LNCAP (cell line): ENCODE measurements at regions not wholly inside any gene's neighbourhood (a gene's known extent, or its start where the extent isn't known, plus 50 kb on each side); places are given as distances from the start of the nearest gene placed in this dataset.

Experiments
- CTCF ChIP-seq: fragments of 450-650 bp; IDR thresholded peaks from 2 replicates; pipeline ENCODE4 v1.5.1; 2017; ENCODE audit warnings: mild to moderate bottlenecking

DNA sequence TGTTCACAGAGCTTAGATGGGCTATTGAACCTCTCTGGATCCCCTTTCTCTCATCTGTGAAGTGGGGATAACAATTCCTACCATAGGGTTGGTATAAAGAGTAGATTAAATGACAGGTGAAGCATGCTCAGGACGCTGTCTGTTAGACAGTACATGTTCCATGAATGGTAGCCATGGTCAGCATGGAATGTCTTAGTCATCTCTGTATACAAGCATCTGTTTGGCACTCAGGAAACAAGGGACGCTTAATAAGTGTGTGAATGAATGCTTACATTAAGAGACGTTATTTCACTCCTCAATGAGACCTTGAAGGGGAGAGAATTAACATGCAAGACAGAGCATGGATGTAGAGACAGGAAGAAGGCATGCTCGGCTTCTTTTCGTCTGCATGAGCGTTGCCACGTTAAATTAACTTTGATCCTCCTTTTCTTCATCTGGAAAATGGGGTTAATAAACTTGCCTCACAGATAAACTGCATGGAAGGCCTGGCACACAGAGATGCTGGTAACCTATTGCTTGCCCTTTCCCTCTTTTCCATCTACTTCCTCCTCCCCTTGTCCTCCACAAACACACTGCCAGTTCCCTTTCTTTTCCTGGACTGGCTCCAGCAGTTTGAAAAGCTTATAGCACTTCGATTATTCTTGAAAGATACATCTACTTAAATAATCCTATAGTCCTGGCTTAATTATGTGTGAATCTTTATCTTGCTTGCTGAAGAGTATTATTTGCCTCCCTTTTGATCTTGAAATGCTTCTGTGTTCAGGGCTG lies 267.2 kb upstream of the MTNR1B start:
- TF ChIP-seq CTCF: no peak

GRCh38 chr11:92702805-92703448 lies 266.5 kb upstream of the MTNR1B start:
- TF ChIP-seq CTCF: no peak

- no peak for TF ChIP-seq CTCF
Measured at GRCh38 chr11:92703449-92703830, 266.0 kb upstream of the MTNR1B start.

DNA sequence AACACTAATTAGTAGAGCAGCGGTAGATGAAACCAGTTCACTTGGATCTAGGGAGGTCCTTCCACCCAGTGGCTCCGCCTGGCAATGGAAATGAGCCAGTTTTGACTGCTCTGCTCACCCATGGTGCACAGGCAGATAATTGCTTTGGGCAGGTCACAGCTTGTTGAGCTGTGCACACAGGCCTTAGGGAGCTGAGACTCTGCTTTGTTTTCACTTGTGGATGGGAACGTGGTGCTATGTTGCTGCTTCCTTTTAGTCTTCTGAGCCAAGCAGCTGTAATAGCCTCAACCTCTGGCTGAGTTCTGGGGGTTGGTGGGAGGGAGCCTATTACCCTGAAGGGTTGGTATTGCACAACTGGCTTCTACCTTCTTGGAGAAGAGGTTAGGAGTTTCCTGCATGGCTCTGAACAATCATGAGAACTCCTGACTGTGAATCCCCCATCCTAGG lies 262.3 kb upstream of the MTNR1B start:
- no peak for TF ChIP-seq CTCF

DNA sequence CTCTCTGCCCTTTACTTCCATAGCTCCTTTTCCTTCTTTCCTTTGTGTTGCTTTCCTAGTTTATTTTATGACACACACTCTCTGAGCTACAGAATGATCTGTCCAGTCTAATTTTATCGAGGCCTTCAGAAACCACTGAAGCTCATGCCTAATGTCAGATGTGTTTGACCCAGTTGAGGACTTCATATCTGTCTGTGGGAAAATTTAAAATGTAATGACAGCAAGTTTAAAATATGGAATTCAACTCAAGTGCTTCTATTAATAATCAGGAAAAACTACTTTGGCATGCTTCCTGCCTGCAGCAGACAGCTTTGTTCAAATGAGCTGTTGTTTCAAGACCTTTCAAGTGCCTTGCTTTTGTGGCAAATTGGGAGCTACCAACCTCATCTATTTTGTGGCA lies 261.8 kb upstream of the MTNR1B start:
- TF ChIP-seq CTCF: no peak

- TF ChIP-seq CTCF: no peak
Measured at GRCh38 chr11:92709329-92709728, 260.1 kb upstream of the MTNR1B start.

DNA sequence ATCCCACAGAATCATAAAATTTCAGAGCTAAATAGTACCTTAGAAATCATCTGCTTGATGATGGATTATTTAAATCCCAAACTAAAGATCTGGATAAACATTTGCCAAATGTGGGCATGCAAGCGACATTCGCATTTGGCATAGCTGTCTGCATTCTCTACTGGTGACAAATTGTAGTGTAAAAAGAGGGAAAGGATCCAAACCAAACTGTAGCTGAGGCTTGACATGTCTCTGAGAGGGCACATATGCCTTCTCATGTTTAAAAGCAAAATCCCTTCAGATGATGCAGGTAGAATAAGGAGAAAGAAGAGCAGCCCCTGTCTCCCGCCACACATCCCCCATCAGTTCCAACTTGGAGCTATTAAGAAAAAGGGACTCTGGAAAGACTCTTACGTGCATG lies 257.5 kb upstream of the MTNR1B start:
- TF ChIP-seq CTCF: no peak
